COLO668 (cell line): ENCODE measurements at regions not wholly inside any gene's neighbourhood (a gene's known extent, or its start where the extent isn't known, plus 50 kb on each side); places are given as distances from the start of the nearest gene placed in this dataset.
"Not testable (repeated sequence)": the region's sequence is repeated elsewhere in the genome, so short reads cannot be mapped to it uniquely, and the experiment has no call there.

Experiments
- DNase-seq: peaks from one replicate; lab custom pipeline; 2025; ENCODE audit not compliant: unreplicated experiment; lab: John Stamatoyannopoulos, UW

DNA sequence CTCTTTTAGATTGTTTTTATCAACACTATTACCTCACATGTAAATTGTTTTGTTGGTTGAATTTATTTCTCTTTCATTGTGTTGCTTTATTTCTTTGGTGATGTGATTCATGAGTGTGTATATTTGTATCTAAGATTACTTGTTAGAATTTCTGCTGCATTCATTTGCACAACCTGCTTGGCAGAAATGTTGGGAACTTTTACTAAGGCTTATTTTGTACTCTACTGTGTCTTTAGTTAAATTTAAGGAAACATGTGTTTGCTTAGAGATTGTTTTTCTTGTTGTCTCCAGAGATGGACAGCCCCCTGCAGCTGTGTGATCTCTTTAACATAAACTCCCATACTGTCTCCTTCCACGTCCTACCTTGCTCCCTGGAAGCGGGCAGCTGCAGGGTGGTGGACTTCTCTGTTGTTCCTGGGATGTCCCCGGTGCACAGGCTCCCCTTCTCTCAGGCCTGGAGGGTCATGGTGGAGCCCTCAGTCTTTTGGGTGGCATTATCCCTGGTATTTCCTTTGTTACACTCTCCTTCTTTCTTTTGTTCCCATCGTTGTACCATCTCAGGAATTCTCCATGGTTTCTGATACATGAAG is 212.0 kb upstream of the SPRY2 start:
- DNase-seq: no peak

DNA sequence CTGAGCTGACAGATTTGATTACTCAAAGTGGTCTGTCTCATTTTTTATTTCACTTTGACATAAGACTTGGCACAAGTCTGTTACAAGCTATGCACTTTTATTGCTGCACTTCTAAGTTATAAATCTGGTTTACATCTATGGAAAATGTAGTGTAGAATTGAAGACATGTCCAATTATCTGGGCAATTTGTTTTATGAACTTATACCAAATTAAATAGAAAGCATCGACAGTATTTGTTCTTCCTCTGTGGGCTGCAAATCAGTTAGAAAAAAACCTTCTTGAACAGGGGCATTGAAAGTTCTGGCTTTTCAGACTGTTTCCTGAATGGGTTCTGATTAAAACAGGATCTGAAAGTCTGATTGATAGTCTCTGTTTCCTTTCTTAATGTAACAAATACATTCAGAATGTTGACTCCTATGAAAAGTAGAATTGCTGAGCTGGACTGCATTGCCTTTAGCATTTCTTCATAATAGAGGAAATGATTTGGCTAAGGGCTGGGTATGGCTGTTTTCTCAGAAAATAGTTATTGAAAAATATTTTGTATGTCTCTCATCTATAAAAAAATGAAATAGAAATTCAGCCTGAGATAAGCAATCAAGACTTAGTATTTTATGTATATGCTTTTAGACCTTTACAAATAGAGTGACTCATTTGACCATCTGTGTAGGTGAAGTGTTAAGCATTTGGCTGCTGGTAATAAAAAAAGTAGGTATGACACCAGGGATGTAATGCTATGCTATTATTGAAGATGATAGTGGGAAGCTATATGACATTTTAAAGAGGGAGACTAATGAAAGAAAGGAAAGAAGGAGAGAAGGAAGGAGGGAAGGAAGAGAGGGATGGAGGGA is 210.9 kb upstream of the SPRY2 start:
- no peak for DNase-seq

DNA sequence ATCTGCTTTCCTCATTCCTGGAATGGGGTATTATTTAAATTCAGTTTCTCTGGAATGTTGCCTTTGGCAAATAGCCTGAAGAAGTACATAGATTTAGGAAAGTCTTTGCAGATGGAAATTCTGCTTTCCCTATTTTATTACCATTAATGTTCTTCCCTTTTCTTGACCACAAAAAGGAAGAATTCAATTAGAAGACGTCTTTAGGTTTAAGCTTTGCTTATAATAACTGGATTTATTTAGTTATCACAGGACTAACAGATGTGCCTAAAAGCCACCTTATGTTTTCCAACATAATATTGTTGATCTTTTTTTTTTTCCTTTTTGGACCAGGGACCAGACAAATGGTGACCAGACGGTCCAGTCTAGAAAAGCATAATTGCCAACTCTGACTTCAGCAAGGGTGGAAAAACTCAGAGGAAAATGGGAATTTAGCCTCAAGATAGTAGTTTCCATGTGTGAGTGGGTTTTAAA is 210.1 kb upstream of the SPRY2 start:
- DNase-seq: no peak

DNA sequence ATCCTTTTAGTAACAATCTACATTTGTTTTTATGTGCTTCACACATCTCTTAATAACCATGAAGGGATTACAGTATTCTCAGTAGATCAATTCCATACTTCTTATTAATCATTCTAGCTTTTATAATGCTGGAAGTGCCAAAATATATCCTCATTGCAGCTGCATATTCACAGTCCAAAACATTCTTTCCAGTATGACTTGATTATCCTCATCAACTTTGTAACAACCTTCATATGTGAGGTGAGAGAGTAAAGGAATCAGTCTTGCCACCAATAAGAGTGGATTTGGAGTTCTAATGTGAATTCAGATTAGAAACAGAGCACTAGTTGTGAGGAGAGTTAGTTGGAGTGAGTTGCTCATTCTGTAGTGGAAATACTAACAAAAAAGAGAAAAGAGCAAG is 208.0 kb upstream of the SPRY2 start:
- DNase-seq: no peak

DNA sequence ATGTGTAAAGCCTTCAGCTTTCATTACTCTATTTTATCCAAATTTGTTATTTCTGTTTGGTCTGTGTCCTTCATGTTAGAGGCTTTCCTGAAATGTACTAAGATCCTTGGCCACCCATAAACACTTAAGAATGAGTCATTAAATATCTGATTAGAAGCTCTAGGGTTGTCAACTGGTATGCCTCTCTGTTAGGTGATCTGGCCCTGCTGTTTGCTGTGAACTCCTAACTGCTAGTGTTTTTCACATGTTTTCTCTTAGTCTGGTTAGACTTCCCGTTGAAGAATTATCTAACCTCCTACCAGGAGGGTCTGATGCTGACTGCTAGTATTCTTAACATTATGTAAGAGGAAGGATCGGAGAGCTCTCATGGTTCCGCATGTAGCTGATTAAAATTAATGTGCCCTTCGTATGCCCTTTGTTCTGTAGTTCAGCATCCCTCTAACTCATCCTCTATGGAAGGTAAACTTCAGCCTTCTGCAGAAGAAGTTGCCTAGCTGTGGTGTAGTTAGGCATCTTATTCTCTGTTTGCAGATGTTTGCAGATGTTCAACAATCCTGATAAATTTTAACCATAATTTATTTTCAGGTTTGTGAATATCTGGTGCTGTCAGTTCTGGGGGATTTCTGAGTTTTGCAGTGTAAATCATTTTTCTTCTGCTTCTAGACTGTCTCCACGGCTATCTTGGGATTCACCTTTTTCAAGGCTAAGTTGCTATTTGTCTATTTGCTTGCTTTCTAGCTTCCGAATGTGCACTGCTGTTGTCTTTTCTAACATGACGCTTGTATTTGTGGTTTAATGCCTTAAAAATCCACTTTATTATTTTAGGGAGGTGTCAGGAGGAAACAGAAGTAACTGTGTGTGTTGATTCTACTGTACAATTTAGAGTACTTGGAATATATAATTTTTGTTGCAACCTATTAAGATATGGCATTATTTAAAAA is 207.2 kb upstream of the SPRY2 start:
- DNase-seq: no peak

DNA sequence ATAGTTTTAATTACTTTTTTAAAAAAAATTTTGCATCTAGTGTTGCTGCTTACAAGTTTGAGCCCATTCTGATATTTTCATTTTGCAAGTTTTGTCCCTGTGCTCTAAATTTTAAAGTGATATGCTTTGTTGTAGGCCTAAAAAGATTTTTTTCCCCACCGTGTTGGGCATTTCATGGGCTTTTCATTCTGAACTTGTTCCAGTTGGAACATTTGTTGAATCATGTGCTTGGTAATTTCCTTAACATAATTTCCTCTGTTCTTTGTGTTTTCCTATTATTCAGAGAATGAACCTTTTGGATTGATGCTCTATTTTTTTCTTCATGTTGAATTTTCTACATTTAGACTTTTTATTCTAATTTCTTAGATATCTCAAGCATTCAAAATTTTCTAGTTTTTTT is 206.4 kb upstream of the SPRY2 start:
- DNase-seq: no peak

DNA sequence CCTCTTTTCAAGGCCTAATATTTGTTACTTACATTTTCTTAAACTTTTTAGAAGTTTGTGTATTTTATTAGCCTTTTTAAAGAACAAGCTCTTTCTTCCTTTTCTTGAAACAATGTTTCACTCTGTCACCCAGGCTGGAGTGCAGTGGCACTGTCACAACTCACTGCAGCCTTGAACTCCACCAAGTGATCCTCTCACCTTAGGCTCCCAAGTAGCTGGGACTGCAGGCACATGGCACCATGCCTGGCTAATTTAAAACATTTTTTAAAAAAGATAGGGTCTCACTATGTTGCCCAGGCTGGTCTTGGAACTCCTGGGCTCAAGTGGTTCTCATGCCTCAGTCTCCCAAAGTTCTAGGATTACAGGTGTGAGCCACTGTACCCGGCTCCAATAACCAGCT is 192.2 kb upstream of the SPRY2 start:
- DNase-seq: no peak

DNA sequence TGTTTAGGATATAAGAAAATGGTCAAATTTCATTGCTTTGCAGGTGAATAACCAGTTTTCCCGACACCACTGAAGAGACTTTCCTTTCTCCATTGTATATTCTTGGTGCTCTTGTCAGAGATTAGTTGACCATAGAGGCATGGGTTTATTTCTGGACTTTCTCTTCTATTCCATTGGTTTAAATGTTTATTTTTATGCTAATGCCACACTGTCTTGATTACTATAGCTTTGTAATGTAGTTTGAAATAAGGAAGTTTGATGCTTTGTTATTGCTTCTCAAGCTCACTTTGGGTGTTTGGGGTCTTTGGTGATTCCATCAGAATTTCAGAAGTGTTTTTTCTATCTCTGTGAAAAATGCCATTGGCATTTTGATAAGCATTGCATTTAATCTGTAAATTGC is 190.0 kb upstream of the SPRY2 start:
- no peak for DNase-seq

DNA sequence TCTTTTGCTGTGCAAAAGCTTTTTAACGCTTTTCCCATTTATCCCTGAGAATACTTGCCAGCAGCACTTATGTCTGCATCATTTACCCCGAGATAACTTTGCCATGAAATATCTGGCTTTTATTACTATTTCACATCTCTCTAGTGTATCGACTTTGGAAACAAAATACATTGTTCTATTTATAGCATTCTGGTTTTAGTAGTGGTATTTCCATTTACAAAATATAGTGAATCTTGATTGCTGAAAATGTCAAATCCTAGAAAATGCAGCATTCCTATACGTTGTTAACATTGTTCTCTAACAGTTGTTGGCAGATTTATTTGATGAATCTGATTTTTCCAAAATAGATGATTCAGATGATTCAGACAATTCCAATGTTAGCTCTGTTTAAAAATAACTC is 189.3 kb upstream of the SPRY2 start:
- DNase-seq: no peak

DNA sequence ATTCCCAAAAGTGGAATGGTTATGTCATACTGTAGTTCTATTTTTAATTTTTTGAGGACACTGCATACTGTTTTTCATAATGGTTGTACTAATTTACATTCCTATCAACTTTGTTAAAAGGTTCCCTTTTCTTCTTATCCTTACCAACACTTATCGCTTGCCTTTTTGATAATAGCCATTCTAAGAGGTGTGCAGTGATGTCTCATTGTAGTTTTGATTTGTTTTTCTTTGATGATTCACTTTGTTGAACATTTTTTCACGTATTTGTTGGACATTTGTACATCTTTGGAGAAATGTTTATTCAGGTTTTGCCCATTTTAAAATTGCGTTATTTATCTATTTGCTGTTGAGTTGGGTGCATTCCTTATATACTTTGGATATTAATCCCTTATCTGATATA is 188.8 kb upstream of the SPRY2 start:
- DNase-seq: no peak

DNA sequence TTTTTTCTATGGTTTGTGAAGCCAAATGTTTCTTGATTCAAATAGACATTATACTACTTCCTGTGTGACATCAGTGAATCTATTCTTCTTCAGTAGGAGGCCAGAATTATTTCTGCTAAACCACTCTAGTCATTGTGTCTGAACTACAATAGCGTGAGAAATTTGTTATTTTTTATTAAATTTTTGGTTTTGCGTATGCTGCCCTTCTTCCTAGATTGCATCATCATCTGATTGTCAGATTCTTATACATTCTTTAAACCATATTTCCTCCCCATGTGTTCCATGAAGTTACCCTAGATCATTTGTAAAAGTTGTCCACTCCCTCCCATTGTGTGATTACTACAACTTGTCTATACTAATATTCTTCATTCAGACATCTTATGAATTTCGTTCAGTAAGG is 187.8 kb upstream of the SPRY2 start:
- no peak for DNase-seq

DNA sequence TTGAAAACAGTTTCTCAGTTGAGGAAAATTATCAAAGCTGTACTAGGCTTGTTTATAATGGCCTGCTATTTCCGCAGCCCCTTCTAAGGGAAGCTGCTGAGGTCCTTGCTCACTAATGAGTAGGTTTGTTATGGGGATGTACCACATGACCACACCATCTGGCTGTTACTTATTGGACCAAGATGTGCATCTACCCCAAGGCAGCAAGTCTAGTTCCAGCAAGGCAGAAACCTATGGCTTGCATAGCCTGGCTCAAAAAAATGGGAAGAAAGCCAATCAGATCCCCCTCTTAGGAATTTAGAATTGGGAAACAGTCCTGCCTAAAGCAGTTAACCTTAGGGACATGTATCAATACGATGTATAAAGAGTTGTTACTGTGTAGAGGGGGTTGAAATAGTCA is 186.5 kb upstream of the SPRY2 start:
- DNase-seq: no peak

DNA sequence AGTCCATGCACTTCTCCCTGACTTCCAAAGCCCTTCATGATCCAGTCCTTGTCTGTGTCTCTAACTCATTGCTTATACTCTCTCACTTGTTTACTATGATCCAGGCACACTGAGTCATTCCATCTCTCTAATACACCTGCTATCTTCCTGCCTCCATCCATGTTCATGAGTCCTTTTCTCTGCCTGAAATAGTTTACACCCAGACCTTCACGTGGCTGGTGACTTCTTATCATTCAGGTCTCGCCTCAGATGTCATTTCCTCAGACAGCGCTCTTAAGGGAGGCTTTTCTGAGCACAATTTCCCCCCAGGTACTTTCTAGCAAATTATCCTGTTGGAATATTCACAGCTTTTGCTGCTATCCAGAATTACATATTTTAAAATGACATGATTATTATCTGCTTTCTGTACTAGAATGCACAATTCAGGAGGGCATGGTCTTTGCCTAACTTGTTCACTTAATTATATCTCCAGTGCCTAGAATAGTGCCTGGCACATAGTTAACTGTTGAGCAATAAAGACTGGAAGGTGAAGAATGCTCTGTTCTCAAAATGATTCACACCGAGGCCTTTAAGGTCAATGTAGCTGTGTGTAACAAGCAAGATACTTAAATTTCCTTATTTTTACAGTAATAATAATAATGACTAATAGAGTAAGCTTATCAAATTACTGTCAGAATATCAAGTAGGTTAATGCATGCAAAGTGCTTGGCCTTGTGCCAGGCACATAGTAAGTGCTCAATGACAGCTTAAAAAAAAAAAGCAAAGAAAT is 183.7 kb upstream of the SPRY2 start:
- no peak for DNase-seq

DNA sequence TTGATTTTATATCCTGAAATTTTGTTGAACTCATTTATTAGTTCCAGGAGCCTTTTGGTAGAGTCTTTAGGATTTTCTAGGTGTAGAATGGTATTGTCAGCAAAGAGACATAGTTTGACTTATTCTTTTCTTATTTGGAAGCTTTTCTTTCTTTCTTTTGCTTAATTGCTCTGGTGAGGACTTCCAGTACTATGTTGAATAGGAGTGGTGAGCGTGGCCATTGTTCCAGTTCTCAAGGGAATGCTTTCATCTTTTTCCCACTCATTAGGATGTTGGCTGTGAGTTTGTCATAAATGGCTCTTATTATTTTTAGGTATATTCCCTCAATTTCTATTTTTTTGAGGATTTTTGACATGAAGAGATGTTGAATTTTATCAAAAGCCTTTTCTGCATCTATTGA is 182.2 kb upstream of the SPRY2 start:
- no peak for DNase-seq

DNA sequence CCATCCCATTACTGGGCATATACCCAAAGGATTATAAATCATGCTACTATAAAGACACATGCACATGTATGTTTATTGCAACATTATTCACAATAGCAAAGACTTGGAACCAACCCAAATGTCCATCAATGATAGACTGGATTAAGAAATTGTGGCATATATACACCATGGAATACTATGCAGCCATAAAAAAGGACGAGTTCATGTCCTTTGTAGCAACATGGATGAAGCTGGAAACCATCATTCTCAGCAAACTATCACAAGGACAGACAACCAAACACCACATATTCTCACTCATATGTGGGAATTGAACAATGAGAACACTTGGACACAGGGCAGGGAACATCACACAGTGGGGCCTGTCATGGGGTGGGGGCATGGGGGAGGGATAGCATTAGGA is 181.5 kb upstream of the SPRY2 start:
- not testable (repeated sequence) for DNase-seq

DNA sequence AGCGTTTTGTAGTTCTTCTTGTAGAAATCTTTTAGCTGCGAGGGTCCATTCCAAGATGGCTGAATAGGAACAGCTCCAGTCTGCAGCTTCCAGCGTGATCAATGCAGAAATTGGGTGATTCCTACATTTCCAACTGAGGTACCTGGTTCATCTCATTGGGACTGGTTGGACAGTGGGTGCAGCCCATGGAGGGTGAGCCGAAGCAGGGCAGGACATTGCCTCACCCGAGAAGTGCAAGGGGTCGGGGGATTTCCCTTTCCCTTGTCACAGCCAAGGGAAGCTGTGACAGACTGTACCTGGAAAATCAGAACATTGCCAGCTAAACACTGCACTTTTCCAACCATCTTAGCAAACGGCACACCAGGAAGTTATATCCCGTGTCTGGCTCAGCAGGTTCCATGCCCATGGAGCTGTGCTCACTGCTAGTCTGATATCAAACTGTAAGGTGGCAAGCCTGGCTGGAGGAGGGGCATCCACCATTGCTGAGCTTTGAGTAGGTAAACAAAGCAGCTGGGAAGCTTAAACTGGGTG is 176.0 kb upstream of the SPRY2 start:
- DNase-seq: no peak

DNA sequence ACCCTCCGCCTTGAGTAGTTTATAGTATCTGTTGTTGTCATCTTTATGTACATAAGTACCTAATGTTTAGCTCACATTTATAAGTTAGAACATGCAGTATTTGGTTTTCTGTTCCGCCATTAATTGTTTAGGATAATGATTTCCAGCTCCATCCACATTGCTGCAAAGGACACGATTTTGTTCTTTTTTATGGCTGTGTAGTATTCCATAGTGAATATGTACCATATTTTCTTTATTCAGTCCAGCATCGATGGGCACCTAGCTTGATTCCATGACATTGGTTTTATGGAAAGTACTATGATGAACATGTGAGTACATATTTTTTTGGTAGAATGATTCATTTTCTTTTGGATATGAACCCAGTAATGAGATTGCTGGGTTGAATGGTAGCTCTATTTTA is 174.4 kb upstream of the SPRY2 start:
- no peak for DNase-seq

DNA sequence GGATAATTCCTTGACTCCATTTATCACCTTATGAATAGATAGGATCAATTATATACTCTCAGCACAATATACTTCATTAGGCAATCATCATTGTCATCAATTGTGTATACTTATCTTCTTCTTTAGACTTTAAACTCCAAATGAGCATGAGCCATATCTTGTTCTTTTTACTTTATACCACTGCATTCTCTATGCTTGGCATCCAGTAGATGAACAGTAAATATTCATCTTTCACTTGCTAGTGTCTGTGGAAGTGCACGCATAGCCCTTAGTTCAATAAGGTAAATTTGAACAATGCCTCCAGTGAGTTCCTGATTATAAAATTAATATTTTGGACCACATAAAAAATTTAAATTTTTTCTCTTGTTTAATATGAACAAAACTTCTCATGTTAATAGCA is 172.3 kb upstream of the SPRY2 start:
- no peak for DNase-seq

DNA sequence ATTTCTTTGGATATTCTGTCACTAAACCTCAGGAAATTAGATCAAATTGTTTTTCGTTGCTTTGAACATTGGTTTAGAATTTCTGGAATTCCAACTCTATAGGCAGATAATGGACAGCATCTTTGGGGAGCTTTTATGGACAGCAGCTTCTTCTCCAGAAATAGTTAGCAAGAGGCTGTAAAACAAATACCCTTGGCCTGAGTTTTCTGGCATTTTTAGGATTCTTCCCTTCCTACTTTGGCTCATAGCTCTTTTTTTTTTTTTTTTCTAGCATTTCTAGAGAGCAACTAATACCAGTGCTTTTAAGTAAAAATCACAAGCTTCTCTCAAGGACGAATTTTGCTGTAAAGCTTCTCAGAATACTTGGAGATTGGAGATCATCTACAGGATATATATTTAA is 169.8 kb upstream of the SPRY2 start:
- DNase-seq: no peak

DNA sequence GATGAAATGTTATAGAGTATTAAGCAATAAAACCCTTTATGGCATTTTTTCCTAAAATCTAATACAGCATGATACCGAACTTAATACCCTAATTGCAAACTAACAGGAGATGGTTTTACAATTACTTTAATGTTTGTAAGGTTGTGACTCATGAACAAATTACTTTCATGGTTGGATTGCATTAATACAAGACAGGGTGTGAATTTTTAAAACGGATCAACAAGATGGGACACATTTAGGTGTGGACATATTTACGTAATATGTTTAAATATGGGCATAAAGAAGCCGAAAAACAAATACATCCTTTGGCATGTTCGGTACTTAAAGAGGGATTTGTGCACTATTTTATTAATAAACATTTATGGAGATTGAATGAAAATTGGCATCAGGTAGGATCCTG is 168.3 kb upstream of the SPRY2 start:
- DNase-seq: no peak

DNA sequence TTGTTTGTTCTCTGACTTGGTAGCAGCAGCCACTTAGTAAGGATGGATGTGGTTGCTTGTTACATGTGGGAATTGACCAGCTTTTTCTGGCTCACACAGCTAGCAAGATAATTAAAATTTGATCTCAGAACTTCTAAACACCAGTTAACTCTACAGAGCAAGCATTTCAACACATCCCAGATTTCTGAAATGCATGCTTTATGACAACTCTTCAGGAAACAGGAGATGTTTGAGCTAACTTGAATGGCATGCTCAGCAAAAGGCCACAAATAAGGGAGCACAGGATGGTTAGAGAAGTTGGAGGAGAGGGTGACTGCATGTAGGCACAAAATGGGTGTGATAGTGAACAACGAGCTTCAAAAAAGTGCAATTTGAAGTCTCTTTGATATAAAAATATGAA is 167.1 kb upstream of the SPRY2 start:
- no peak for DNase-seq
